Trophoblast cell (in vitro differentiated cells and primary cell): ENCODE measurements at regions not wholly inside any gene's neighbourhood (a gene's known extent, or its start where the extent isn't known, plus 50 kb on each side); places are given as distances from the start of the nearest gene placed in this dataset.

Source experiments
- DNase-seq, 2 donors: peaks; one replicate each; pipeline ENCODE4 v3.0.0-alpha.2; 2016
- H2AFZ ChIP-seq: 2 replicates; pipeline ENCODE4 v1.6.1; 2013; ENCODE audit warnings: low read length, moderate library complexity, mild to moderate bottlenecking; ENCODE audit not compliant: insufficient read depth, poor library complexity
- H2AK5ac ChIP-seq: 2 replicates; pipeline ENCODE4 v1.6.1; 2013; ENCODE audit warnings: mild to moderate bottlenecking, low read length
- H2BK120ac ChIP-seq: 2 replicates; pipeline ENCODE4 v1.6.1; 2013; ENCODE audit warnings: low read length, mild to moderate bottlenecking, moderate library complexity; ENCODE audit not compliant: insufficient read depth, poor library complexity
- H2BK12ac ChIP-seq: 2 replicates; pipeline ENCODE4 v1.6.1; 2013; ENCODE audit warnings: mild to moderate bottlenecking, low read length, moderate library complexity
- H2BK5ac ChIP-seq: 2 replicates; pipeline ENCODE4 v1.6.1; 2013; ENCODE audit warnings: low read length, low read depth, moderate library complexity, mild to moderate bottlenecking; ENCODE audit not compliant: poor library complexity
- H3K14ac ChIP-seq: 2 replicates; pipeline ENCODE4 v1.6.1; 2013; ENCODE audit warnings: mild to moderate bottlenecking, low read length
- H3K18ac ChIP-seq: 2 replicates; pipeline ENCODE4 v1.6.1; 2013; ENCODE audit warnings: mild to moderate bottlenecking, low read length
- H3K23ac ChIP-seq: 2 replicates; pipeline ENCODE4 v1.6.1; 2013; ENCODE audit warnings: low read length
- H3K27ac ChIP-seq: 2 replicates; pipeline ENCODE4 v1.5.1; 2013; ENCODE audit warnings: low read depth, mild to moderate bottlenecking, inconsistent platforms, low read length, moderate library complexity
- H3K27me3 ChIP-seq: 2 replicates; pipeline ENCODE4 v1.6.1; 2013; ENCODE audit warnings: inconsistent platforms, mild to moderate bottlenecking, low read length, moderate library complexity; ENCODE audit not compliant: insufficient read depth
- H3K36me3 ChIP-seq, 2 experiments: 1 replicate in 1 of 2; 2 replicates in 1 of 2; pipeline ENCODE4 v1.6.1; 2013; ENCODE audit warnings: low read length in 2 of 2, mild to moderate bottlenecking in 2 of 2, moderate library complexity in 1 of 2; ENCODE audit not compliant: insufficient read depth in 2 of 2, control insufficient read depth in 1 of 2
- H3K4ac ChIP-seq: 2 replicates; pipeline ENCODE4 v1.6.1; 2013; ENCODE audit warnings: low read depth, mild to moderate bottlenecking, low read length, moderate library complexity
- H3K4me1 ChIP-seq, 2 experiments: 1 replicate in 1 of 2; 2 replicates in 1 of 2; pipeline ENCODE4 v1.6.1; 2013; ENCODE audit warnings: low read length in 2 of 2, mild to moderate bottlenecking in 2 of 2, moderate library complexity in 1 of 2; ENCODE audit not compliant: insufficient read depth in 2 of 2, control insufficient read depth in 1 of 2
- H3K4me2 ChIP-seq: 2 replicates; pipeline ENCODE4 v1.6.1; 2013; ENCODE audit warnings: inconsistent platforms, mild to moderate bottlenecking, low read length, moderate library complexity
- H3K4me3 ChIP-seq: 2 replicates; pipeline ENCODE4 v1.5.1; 2013; ENCODE audit warnings: mild to moderate bottlenecking, low read depth, low read length, inconsistent platforms
- H3K79me1 ChIP-seq: one replicate; pipeline ENCODE4 v1.6.1; 2013; ENCODE audit warnings: low read length
- H3K79me2 ChIP-seq: 2 replicates; pipeline ENCODE4 v1.6.1; 2013; ENCODE audit warnings: low read length, mild to moderate bottlenecking; ENCODE audit not compliant: control insufficient read depth, insufficient read depth, poor library complexity
- H3K9ac ChIP-seq: 2 replicates; pipeline ENCODE4 v1.6.1; 2013; ENCODE audit warnings: mild to moderate bottlenecking, low read length
- H3K9me3 ChIP-seq: 2 replicates; pipeline ENCODE4 v1.6.1; 2013; ENCODE audit warnings: low read depth, mild to moderate bottlenecking, control low read depth, inconsistent platforms, low read length; ENCODE audit not compliant: insufficient read depth
- H4K12ac ChIP-seq: 2 replicates; pipeline ENCODE4 v1.6.1; 2013; ENCODE audit warnings: low read depth, mild to moderate bottlenecking, low read length, moderate library complexity
- H4K8ac ChIP-seq: 2 replicates; pipeline ENCODE4 v1.6.1; 2013; ENCODE audit warnings: low read depth, mild to moderate bottlenecking, low read length, moderate library complexity
- H4K91ac ChIP-seq: one replicate; pipeline ENCODE4 v1.6.1; 2013; ENCODE audit warnings: low read depth, mild to moderate bottlenecking, low read length, moderate library complexity
- WGBS: extraction: QIAGEN DNeasy Blood & Tissue Kit; methylation state at CpG from one replicate; pipeline ENCODE4 v1.1.7; 2013; ENCODE audit warnings: missing lambda C conversion rate; ENCODE audit not compliant: insufficient read length, insufficient coverage; ENCODE audit errors: extremely low coverage; 5-methylcytosine and 5-hydroxymethylcytosine counted together

- Histone ChIP-seq H3K27ac (no peak overlapping the region), H4K91ac (no peak overlapping the region), H3K14ac (no peak overlapping the region), H3K4me3 (no peak overlapping the region), H3K9me3 (no peaks in the 10 kb centered on the region), H2BK12ac (no peak overlapping the region), H4K8ac (no peak overlapping the region), H3K4me2 (no peak overlapping the region), H3K27me3 (no peaks in the 10 kb centered on the region), H3K4ac (no peak overlapping the region), H3K9ac (no peak overlapping the region), H2AK5ac (no peak overlapping the region), H3K36me3 (no peaks in the 10 kb centered on the region), H3K79me1 (no peaks in the 10 kb centered on the region), H3K18ac (no peak overlapping the region), H4K12ac (no peak overlapping the region), H3K4me1 (no peaks in the 10 kb centered on the region), H2BK5ac (no peak overlapping the region), H2BK120ac (no peak overlapping the region), H3K23ac (no peak overlapping the region), H2AFZ (no peak overlapping the region), H3K79me2 (no peaks in the 10 kb centered on the region)
- no CpG with 5 or more reads among the region's 1 CpG for WGBS
- no peak for DNase-seq
Measured at GRCh38 chr5:63727583-63727982, 234.7 kb downstream of the HTR1A start.

GRCh38 chr5:63726496-63726895 is 235.7 kb downstream of the HTR1A start:
- no peak for DNase-seq
- H2BK120ac ChIP-seq, result no peak overlapping the region
- no peak overlapping the region for H4K91ac ChIP-seq
- no peak overlapping the region for H2AK5ac ChIP-seq
- H3K79me2 ChIP-seq, result no peaks in the 10 kb centered on the region
- no peak overlapping the region for H2BK5ac ChIP-seq
- H3K4me2 ChIP-seq, result no peak overlapping the region
- H3K27ac ChIP-seq, result no peak overlapping the region
- H3K79me1 ChIP-seq, result no peaks in the 10 kb centered on the region
- no peak overlapping the region for H4K8ac ChIP-seq
- H3K9me3 ChIP-seq, result no peaks in the 10 kb centered on the region
- no peak overlapping the region for H2BK12ac ChIP-seq
- H2AFZ ChIP-seq, result no peak overlapping the region
- H3K23ac ChIP-seq, result no peak overlapping the region
- no peak overlapping the region for H3K18ac ChIP-seq
- H3K4ac ChIP-seq, result no peak overlapping the region
- H3K14ac ChIP-seq, result no peak overlapping the region
- WGBS, result no CpG with 5 or more reads among the region's 2 CpGs
- no peaks in the 10 kb centered on the region for H3K27me3 ChIP-seq
- H3K9ac ChIP-seq, result no peak overlapping the region
- H3K36me3 ChIP-seq, result no peaks in the 10 kb centered on the region
- H3K4me3 ChIP-seq, result no peak overlapping the region
- no peak overlapping the region for H4K12ac ChIP-seq
- H3K4me1 ChIP-seq, result no peaks in the 10 kb centered on the region

- H3K27me3 ChIP-seq, result no peaks in the 10 kb centered on the region
- no peak overlapping the region for H3K4me2 ChIP-seq
- H2AFZ ChIP-seq, result no peak overlapping the region
- no peaks in the 10 kb centered on the region for H3K79me2 ChIP-seq
- DNase-seq, result no peak
- no peak overlapping the region for H2AK5ac ChIP-seq
- H3K14ac ChIP-seq, result no peak overlapping the region
- no peak overlapping the region for H2BK5ac ChIP-seq
- no peaks in the 10 kb centered on the region for H3K4me1 ChIP-seq
- H2BK12ac ChIP-seq, result no peak overlapping the region
- H3K9me3 ChIP-seq, result no peaks in the 10 kb centered on the region
- H3K79me1 ChIP-seq, result no peaks in the 10 kb centered on the region
- no CpG with 5 or more reads among the region's 1 CpG for WGBS
- no peak overlapping the region for H3K9ac ChIP-seq
- no peaks in the 10 kb centered on the region for H3K36me3 ChIP-seq
- H4K12ac ChIP-seq, result no peak overlapping the region
- no peak overlapping the region for H3K27ac ChIP-seq
- no peak overlapping the region for H2BK120ac ChIP-seq
- no peak overlapping the region for H3K23ac ChIP-seq
- H4K8ac ChIP-seq, result no peak overlapping the region
- H3K4me3 ChIP-seq, result no peak overlapping the region
- no peak overlapping the region for H3K18ac ChIP-seq
- no peak overlapping the region for H4K91ac ChIP-seq
- H3K4ac ChIP-seq, result no peak overlapping the region
Measured at GRCh38 chr5:63719147-63719546, 243.1 kb downstream of the HTR1A start.

GRCh38 chr5:63700241-63700640 is 262.0 kb downstream of the HTR1A start:
- H3K4me3 ChIP-seq, result no peak overlapping the region
- H3K79me2 ChIP-seq, result no peaks in the 10 kb centered on the region
- no peak overlapping the region for H2AK5ac ChIP-seq
- H3K27ac ChIP-seq, result no peak overlapping the region
- H4K12ac ChIP-seq, result no peak overlapping the region
- H3K23ac ChIP-seq, result no peak overlapping the region
- no peak overlapping the region for H3K4ac ChIP-seq
- H3K27me3 ChIP-seq, result no peaks in the 10 kb centered on the region
- WGBS, result no CpG with 5 or more reads among the region's 1 CpG
- H2BK12ac ChIP-seq, result no peak overlapping the region
- no peak overlapping the region for H2BK5ac ChIP-seq
- no peaks in the 10 kb centered on the region for H3K36me3 ChIP-seq
- no peak overlapping the region for H4K8ac ChIP-seq
- DNase-seq, result no peak
- no peaks in the 10 kb centered on the region for H3K79me1 ChIP-seq
- no peak overlapping the region for H3K18ac ChIP-seq
- no peak overlapping the region for H4K91ac ChIP-seq
- H2AFZ ChIP-seq, result no peak overlapping the region
- H3K4me2 ChIP-seq, result no peak overlapping the region
- no peaks in the 10 kb centered on the region for H3K9me3 ChIP-seq
- H3K4me1 ChIP-seq, result no peaks in the 10 kb centered on the region
- H3K9ac ChIP-seq, result no peak overlapping the region
- no peak overlapping the region for H2BK120ac ChIP-seq
- H3K14ac ChIP-seq, result no peak overlapping the region
